ENCODE measurements at regions not wholly inside any gene's neighbourhood (a gene's known extent, or its start where the extent isn't known, plus 50 kb on each side); places are given as distances from the start of the nearest gene placed in this dataset.

DNA sequence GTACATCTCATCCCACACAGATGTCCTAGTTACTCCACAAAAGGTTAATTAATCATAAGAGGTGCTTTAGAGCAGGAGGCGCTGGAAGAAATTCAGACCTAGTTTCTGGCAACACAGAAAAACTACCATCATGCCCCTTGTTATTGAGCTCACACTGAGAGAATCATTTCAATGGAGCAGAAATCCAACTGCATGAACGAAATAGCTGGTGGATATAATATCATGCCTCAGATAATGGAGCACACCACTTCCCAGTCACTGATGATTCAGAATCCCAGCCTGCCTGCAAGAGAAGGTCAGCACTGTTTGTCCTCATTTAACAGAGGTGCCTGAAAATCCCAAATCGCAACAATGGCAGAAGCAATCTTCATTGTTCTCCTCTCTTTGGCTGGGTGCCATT lies 125.8 kb upstream of the CREB1 start:
- H3K18ac ChIP-seq (ENCODE audit: low read depth, low read length): no peak overlapping the region; the same call in 1 of the 2 replicates

More for the DNA sequence above, 125.8 kb upstream of the CREB1 start:
- Histone ChIP-seq H3K9ac (ENCODE audit: low read depth, low read length) (no peak overlapping the region), H3K27me3 (ENCODE audit: control insufficient read depth, insufficient read depth, low read length) (no peaks in the 10 kb centered on the region), H3K4me1 (ENCODE audit: control insufficient read depth, insufficient read depth, low read length) (peaks cover 2% of the 10 kb centered on the region; the same call in 1 of the 2 replicates), H2BK120ac (ENCODE audit: low read depth, low read length) (no peak overlapping the region), H2AK5ac (ENCODE audit: low read depth, low read length) (no peak overlapping the region), H3K9me3 (ENCODE audit: control insufficient read depth, insufficient read depth, low read length) (no peaks in the 10 kb centered on the region), H2AFZ (replicated peaks; ENCODE audit: low read length, poor library complexity) (no peak overlapping the region), H2AK9ac (replicated peaks; ENCODE audit: low read depth, low read length, poor library complexity) (no peak overlapping the region), H3K14ac (replicated peaks; ENCODE audit: low read depth, low read length) (no peak overlapping the region), H4K91ac (ENCODE audit: insufficient read depth, low read depth, low read length) (no peak overlapping the region; the same call in 1 of the 2 replicates), H4K5ac (ENCODE audit: low read depth, low read length) (no peak overlapping the region), H4K8ac (ENCODE audit: low read depth in 2 of 2, low read length in 2 of 2) (no peak overlapping the region), H3K23ac (ENCODE audit: low read depth, low read length) (no peak overlapping the region), H3K4ac (ENCODE audit: low read depth, low read length) (no peak overlapping the region), H3K9me1 (ENCODE audit: insufficient read depth, low read length) (no peaks in the 10 kb centered on the region), H3K4me3 (ENCODE audit: insufficient read depth, low read depth, low read length) (no peak overlapping the region), H4K20me1 (ENCODE audit: insufficient read depth, low read length) (no peaks in the 10 kb centered on the region), H3K36me3 (ENCODE audit: control insufficient read depth, insufficient read depth, low read length) (no peaks in the 10 kb centered on the region), H3K56ac (ENCODE audit: extremely low read depth, insufficient read depth, low read length) (no peak overlapping the region), H2BK20ac (ENCODE audit: low read depth, low read length) (no peak overlapping the region; the same call in 1 of the 2 replicates), H3K79me1 (ENCODE audit: low read depth in 1 of 2, low read length in 2 of 2) (no peaks in the 10 kb centered on the region), H2BK15ac (ENCODE audit: low read depth, low read length) (no peak overlapping the region), H3K27ac (ENCODE audit: insufficient read depth, low read length) (no peak overlapping the region), H2BK5ac (ENCODE audit: low read depth, low read length, poor library complexity, severe bottlenecking) (no peak overlapping the region), H3K4me2 (ENCODE audit: low read depth, low read length) (no peak overlapping the region)
- WGBS, 2 experiments (ENCODE audit: extremely low coverage in 2 of 2, insufficient read length in 1 of 2): no CpG with 5 or more reads among the region's 3 CpGs
- in situ Hi-C loops (cut with MboI; ENCODE audit: low sequenced_read_pairs) (no loop called here), intact Hi-C loops (cut with micrococcal nuclease) (no loop called here), dilution Hi-C loops (cut with HindIII; ENCODE audit: low sequenced_read_pairs, unreplicated experiment) (no loop called here)
- ChIA-PET CTCF (no interaction called here), POLR2A (ENCODE audit: unreplicated experiment) (no interaction called here)
- no peak for TF ChIP-seq NFE2L2 (IDR thresholded peaks at IDR 0.05; ENCODE audit: low read depth, low read length)
- no peak for TF ChIP-seq RAD21 (IDR thresholded peaks at IDR 0.05; ENCODE audit: low read length)
- TF ChIP-seq RFX5 (IDR thresholded peaks at IDR 0.05; ENCODE audit: low read depth, low read length): no peak
- TF ChIP-seq, protein P1, sequence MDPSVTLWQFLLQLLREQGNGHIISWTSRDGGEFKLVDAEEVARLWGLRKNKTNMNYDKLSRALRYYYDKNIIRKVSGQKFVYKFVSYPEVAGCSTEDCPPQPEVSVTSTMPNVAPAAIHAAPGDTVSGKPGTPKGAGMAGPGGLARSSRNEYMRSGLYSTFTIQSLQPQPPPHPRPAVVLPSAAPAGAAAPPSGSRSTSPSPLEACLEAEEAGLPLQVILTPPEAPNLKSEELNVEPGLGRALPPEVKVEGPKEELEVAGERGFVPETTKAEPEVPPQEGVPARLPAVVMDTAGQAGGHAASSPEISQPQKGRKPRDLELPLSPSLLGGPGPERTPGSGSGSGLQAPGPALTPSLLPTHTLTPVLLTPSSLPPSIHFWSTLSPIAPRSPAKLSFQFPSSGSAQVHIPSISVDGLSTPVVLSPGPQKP (IDR thresholded peaks at IDR 0.05; ENCODE audit: borderline replicate concordance, low read depth, low read length): no peak
- no peak for TF ChIP-seq CHD1 (IDR thresholded peaks at IDR 0.05; ENCODE audit: low read depth, low read length)
- TF ChIP-seq SMC3 (IDR thresholded peaks at IDR 0.05; ENCODE audit: low read depth, low read length): no peak
- no peak for TF ChIP-seq MAFK (IDR thresholded peaks at IDR 0.05; ENCODE audit: low read depth, low read length)
- TF ChIP-seq MAZ (IDR thresholded peaks at IDR 0.05; ENCODE audit: borderline replicate concordance, low read depth, low read length): no peak
- no peak for TF ChIP-seq MXI1 (IDR thresholded peaks at IDR 0.05; ENCODE audit: borderline replicate concordance, low read depth, low read length)
- TF ChIP-seq, protein P2, sequence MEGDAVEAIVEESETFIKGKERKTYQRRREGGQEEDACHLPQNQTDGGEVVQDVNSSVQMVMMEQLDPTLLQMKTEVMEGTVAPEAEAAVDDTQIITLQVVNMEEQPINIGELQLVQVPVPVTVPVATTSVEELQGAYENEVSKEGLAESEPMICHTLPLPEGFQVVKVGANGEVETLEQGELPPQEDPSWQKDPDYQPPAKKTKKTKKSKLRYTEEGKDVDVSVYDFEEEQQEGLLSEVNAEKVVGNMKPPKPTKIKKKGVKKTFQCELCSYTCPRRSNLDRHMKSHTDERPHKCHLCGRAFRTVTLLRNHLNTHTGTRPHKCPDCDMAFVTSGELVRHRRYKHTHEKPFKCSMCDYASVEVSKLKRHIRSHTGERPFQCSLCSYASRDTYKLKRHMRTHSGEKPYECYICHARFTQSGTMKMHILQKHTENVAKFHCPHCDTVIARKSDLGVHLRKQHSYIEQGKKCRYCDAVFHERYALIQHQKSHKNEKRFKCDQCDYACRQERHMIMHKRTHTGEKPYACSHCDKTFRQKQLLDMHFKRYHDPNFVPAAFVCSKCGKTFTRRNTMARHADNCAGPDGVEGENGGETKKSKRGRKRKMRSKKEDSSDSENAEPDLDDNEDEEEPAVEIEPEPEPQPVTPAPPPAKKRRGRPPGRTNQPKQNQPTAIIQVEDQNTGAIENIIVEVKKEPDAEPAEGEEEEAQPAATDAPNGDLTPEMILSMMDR (conservative IDR thresholded peaks at IDR 0.05; ENCODE audit: low read depth, low read length): no peak
- TF ChIP-seq POLR2A (IDR thresholded peaks at IDR 0.05; ENCODE audit: low read depth, low read length): no peak
- no peak for TF ChIP-seq CEBPB (IDR thresholded peaks at IDR 0.05; ENCODE audit: low read depth, low read length)
- TF ChIP-seq RCOR1 (IDR thresholded peaks at IDR 0.05; ENCODE audit: insufficient replicate concordance, low read length): no peak
- no peak for TF ChIP-seq BHLHE40 (IDR thresholded peaks at IDR 0.05; ENCODE audit: low read depth, low read length)
- TF ChIP-seq, protein P3, sequence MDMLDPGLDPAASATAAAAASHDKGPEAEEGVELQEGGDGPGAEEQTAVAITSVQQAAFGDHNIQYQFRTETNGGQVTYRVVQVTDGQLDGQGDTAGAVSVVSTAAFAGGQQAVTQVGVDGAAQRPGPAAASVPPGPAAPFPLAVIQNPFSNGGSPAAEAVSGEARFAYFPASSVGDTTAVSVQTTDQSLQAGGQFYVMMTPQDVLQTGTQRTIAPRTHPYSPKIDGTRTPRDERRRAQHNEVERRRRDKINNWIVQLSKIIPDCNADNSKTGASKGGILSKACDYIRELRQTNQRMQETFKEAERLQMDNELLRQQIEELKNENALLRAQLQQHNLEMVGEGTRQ (IDR thresholded peaks at IDR 0.05; ENCODE audit: low read depth, low read length): no peak
- no peak for TF ChIP-seq FOS (IDR thresholded peaks at IDR 0.05; ENCODE audit: low read depth, low read length)
- ATAC-seq (ENCODE audit: low read depth): no peak
- no peak for DNase-seq
- BruUV-seq (replicated peaks): no TSS peak

All from IMR-90 (cell line).